ENCODE measurements at regions not wholly inside any gene's neighbourhood (a gene's known extent, or its start where the extent isn't known, plus 50 kb on each side); places are given as distances from the start of the nearest gene placed in this dataset.
"Not testable (repeated sequence)": the region's sequence is repeated elsewhere in the genome, so short reads cannot be mapped to it uniquely, and the experiment has no call there.

GRCh38 chr14:34164162-34164864 lies 213.4 kb upstream of the EGLN3 start:
- TF ChIP-seq CTCF (IDR thresholded peaks at IDR 0.05; ENCODE audit: low read depth, low read length, missing control alignments) = no peak
- DNase-seq = no peak
- in situ Hi-C loops (cut with HindIII; ENCODE audit: low pct_ligation_motif_present, low sequenced_read_pairs) = no loop called here
- H3K4me3 ChIP-seq (ENCODE audit: low read depth, low read length) = no peak overlapping the region
- H3K36me3 ChIP-seq (replicated peaks) = no peaks in the 10 kb centered on the region
- no peak overlapping the region for H3K27ac ChIP-seq
- no peaks in the 10 kb centered on the region for H3K27me3 ChIP-seq (replicated peaks)

DNA sequence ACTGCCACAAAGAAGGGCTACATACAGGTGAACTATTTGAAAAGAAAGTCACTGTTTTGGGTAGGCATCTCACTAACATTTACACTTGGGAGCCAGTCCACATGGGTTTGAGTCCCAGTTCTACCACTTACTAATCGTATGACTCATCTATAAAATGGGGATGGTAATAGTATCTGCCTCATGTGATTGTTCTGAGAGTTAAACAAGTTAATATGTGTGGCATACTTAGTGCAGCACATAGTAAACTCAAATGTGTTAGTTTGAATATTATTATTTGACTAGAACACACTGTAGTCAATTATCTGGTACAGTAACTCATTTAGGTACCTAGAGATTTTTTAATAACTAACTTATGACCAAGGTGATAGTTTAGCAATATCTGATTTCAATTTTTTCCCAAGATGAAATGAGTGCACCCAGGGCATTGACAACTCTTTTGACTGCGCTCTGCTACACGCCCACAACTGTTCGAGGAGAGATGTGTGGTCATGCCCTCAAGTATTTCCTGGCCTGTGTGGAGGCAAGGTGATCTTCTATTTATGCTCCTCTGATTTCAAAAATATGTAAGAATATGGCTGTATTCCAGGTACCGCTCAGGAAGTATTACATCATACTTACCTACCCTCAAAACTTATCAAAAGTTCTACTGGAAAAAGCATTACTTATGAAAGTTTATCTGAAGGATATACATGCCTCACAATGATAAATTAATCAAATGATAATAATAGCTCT lies 210.6 kb upstream of the EGLN3 start:
- no peaks in the 10 kb centered on the region for H3K27me3 ChIP-seq (replicated peaks)
- in situ Hi-C loops (cut with HindIII; ENCODE audit: low pct_ligation_motif_present, low sequenced_read_pairs) = no loop called here
- no peak for DNase-seq
- TF ChIP-seq CTCF (IDR thresholded peaks at IDR 0.05; ENCODE audit: low read depth, low read length, missing control alignments) = no peak
- no peaks in the 10 kb centered on the region for H3K36me3 ChIP-seq (replicated peaks)
- H3K27ac ChIP-seq = no peak overlapping the region
- H3K4me3 ChIP-seq (ENCODE audit: low read depth, low read length) = no peak overlapping the region

- in situ Hi-C loops (cut with HindIII; ENCODE audit: low pct_ligation_motif_present, low sequenced_read_pairs) = no loop called here
- H3K27ac ChIP-seq = no peak overlapping the region
- TF ChIP-seq CTCF (IDR thresholded peaks at IDR 0.05; ENCODE audit: low read depth, low read length, missing control alignments) = no peak
- DNase-seq = no peak
- no peak overlapping the region for H3K4me3 ChIP-seq (ENCODE audit: low read depth, low read length)
- H3K27me3 ChIP-seq (replicated peaks) = no peaks in the 10 kb centered on the region
- H3K36me3 ChIP-seq (replicated peaks) = no peaks in the 10 kb centered on the region
Measured at GRCh38 chr14:34160619-34161018, 209.7 kb upstream of the EGLN3 start.

DNA sequence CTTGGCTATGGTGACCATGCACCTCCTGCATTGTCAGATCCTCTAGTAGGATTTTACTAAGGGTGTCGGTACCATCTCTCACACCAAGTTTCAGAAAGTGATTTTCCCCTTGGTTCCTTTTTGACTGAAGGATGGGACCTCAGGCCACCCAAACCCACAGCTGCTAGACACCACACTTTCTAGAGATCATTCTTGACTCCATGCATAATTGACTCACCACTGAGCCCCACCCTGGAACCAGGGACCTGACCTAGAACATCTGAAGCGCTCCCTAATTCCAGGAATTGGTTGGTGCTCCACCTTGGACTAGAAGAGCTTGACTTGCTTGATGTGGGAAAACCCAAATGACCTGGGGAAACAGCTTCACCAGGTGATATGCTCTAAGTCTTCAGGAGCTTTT lies 206.8 kb upstream of the EGLN3 start:
- H3K27ac ChIP-seq = no peak overlapping the region
- in situ Hi-C loops (cut with HindIII; ENCODE audit: low pct_ligation_motif_present, low sequenced_read_pairs) = no loop called here
- no peak for DNase-seq
- H3K4me3 ChIP-seq (ENCODE audit: low read depth, low read length) = no peak overlapping the region
- TF ChIP-seq CTCF (IDR thresholded peaks at IDR 0.05; ENCODE audit: low read depth, low read length, missing control alignments) = no peak
- H3K36me3 ChIP-seq (replicated peaks) = no peaks in the 10 kb centered on the region
- no peaks in the 10 kb centered on the region for H3K27me3 ChIP-seq (replicated peaks)

DNA sequence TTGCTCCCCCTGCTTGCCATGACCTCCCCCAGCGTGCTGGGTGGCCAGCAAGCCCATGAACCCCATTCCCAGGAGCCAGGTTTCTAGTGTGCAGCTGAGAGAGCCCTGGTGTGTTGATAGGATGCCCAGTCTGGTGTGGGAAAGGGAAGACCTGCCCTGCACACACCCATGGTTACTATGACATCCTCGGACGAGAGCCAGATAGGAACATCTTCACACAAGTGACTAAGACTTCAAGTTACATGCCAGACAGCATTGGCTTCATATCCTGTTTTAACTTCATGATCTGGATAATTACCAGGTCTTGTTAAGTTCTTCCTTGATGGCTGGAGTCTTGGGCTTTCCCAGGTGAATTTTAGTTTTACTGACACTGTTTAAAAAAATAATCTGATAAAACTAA lies 196.6 kb upstream of the EGLN3 start:
- DNase-seq = no peak
- Histone ChIP-seq H3K27ac (no peak overlapping the region), H3K27me3 (replicated peaks) (no peaks in the 10 kb centered on the region), H3K4me3 (ENCODE audit: low read depth, low read length) (no peak overlapping the region), H3K36me3 (replicated peaks) (no peaks in the 10 kb centered on the region)
- in situ Hi-C loops (cut with HindIII; ENCODE audit: low pct_ligation_motif_present, low sequenced_read_pairs) = no loop called here
- no peak for TF ChIP-seq CTCF (IDR thresholded peaks at IDR 0.05; ENCODE audit: low read depth, low read length, missing control alignments)

GRCh38 chr14:34140127-34140526 lies 189.3 kb upstream of the EGLN3 start:
- in situ Hi-C loops (cut with HindIII; ENCODE audit: low pct_ligation_motif_present, low sequenced_read_pairs) = not testable (repeated sequence)

GRCh38 chr14:34139160-34140121 lies 188.6 kb upstream of the EGLN3 start:
- H3K4me3 ChIP-seq (ENCODE audit: low read depth, low read length); H3K27ac ChIP-seq; H3K27me3 ChIP-seq (replicated peaks); H3K36me3 ChIP-seq (replicated peaks); in situ Hi-C loops (cut with HindIII; ENCODE audit: low pct_ligation_motif_present, low sequenced_read_pairs): not testable (repeated sequence)
- DNase-seq = peak; percentile 1

More at GRCh38 chr14:34140127-34140526, 189.3 kb upstream of the EGLN3 start:
- not testable (repeated sequence) for DNase-seq; H3K36me3 ChIP-seq (replicated peaks); H3K27me3 ChIP-seq (replicated peaks); H3K4me3 ChIP-seq (ENCODE audit: low read depth, low read length); H3K27ac ChIP-seq

All from brain microvascular endothelial cell (primary cell).